A549 (cell line): ENCODE measurements at regions not wholly inside any gene's neighbourhood (a gene's known extent, or its start where the extent isn't known, plus 50 kb on each side); places are given as distances from the start of the nearest gene placed in this dataset.

ENCODE experiments used
- ATAC-seq, 2 experiments: fragments of 200-7000 bp in 1 of 2; fragments of >200 bp in 1 of 2; cut with Nextera tagmentation in 1 of 2; cut with Tn5 transposase in 1 of 2; 3 replicates each; pipeline versions ENCODE4 v1.8.0 to v1.9.1; 2018 to 2020; ENCODE audit warnings: mild to moderate bottlenecking in 1 of 2, moderate library complexity in 1 of 2
- CTCF ChIA-PET: fragments of 300-600 bp; sonication (Branson Sonifier 250); formaldehyde crosslinking; extraction: SDS; loops from one replicate; lab custom pipeline; 2021; ENCODE audit warnings: antibody characterized with exemption, inconsistent platforms; lab: Yijun Ruan, JAX
- POLR2A ChIA-PET: fragments of 350-600 bp; formaldehyde crosslinking; extraction: SDS; loops from one replicate; lab custom pipeline; 2021; ENCODE audit warnings: antibody characterized with exemption, inconsistent platforms; lab: Yijun Ruan, JAX
- DNase-seq, 2 experiments: peaks; one replicate each; pipeline versions ENCODE4 v3.0.0 to v3.0.0-alpha.2; 2011 to 2016; ENCODE audit warnings: low read depth in 1 of 2, low spot score in 1 of 2
- FAIRE-seq: peaks from 2 replicates; lab custom pipeline; 2011; peaks lifted over from hg19 to GRCh38; lab: Jason Lieb, UNC
- H3K27ac ChIP-seq, 2 experiments: fragments of >200 bp; sonication (Bioruptor Twin); formaldehyde crosslinking; 3 replicates each; pipeline ENCODE4 v1.5.1; 2016 to 2017
- H3K4me1 ChIP-seq: fragments of >200 bp; sonication (Bioruptor Twin); formaldehyde crosslinking; 3 replicates; pipeline ENCODE4 v1.6.1; 2016
- H3K4me2 ChIP-seq: fragments of >200 bp; sonication (Bioruptor Twin); formaldehyde crosslinking; 3 replicates; pipeline ENCODE4 v1.6.1; 2016
- H3K4me3 ChIP-seq: fragments of >200 bp; sonication (Bioruptor Twin); formaldehyde crosslinking; 3 replicates; pipeline ENCODE4 v1.5.1; 2016
- H3K9me3 ChIP-seq: fragments of >200 bp; sonication (Bioruptor Twin); formaldehyde crosslinking; 3 replicates; pipeline ENCODE4 v1.6.1; 2016
- BHLHE40 ChIP-seq: IDR thresholded peaks from 2 replicates; pipeline ENCODE4 v1.6.1; 2012; ENCODE audit warnings: low read depth, low read length, inconsistent platforms
- CEBPB ChIP-seq, 2 experiments: fragments of >200 bp in 1 of 2; sonication (Bioruptor Twin) in 1 of 2; formaldehyde crosslinking in 1 of 2; IDR thresholded peaks; 2 replicates each; pipeline ENCODE4 v1.6.1; 2012 to 2016
- EHMT2 ChIP-seq: fragments of 200-600 bp; sonication (generic); IDR thresholded peaks from 2 replicates; pipeline ENCODE4 v1.6.1; 2016; ENCODE audit warnings: antibody characterized with exemption, low read depth, mild to moderate bottlenecking, moderate library complexity
- EP300 ChIP-seq, 2 experiments: fragments of >200 bp; sonication (Bioruptor Twin); formaldehyde crosslinking; IDR thresholded peaks; 2 replicates in 1 of 2; 3 replicates in 1 of 2; pipeline ENCODE4 v1.6.1; 2016 to 2017
- FOXS1 ChIP-seq: fragments of 250-450 bp; sonication (Bioruptor Pico); IDR thresholded peaks from 2 replicates; pipeline ENCODE4 v1.5.0; 2020; ENCODE audit warnings: mild to moderate bottlenecking, moderate library complexity
- GATA3 ChIP-seq: IDR thresholded peaks from 2 replicates; pipeline ENCODE4 v1.6.1; 2012; ENCODE audit warnings: borderline replicate concordance
- HDAC2 ChIP-seq: fragments of 200-600 bp; sonication (generic); IDR thresholded peaks from 2 replicates; pipeline ENCODE4 v1.6.1; 2016
- HOXA7 ChIP-seq: fragments of 250-450 bp; sonication (Bioruptor Pico); IDR thresholded peaks from 2 replicates; pipeline ENCODE4 v1.5.0; 2020; ENCODE audit warnings: mild to moderate bottlenecking, moderate library complexity
- HOXB13 ChIP-seq: fragments of 250-450 bp; sonication (Bioruptor Pico); IDR thresholded peaks from 2 replicates; pipeline ENCODE4 v1.5.0; 2020; ENCODE audit warnings: low read depth, mild to moderate bottlenecking, moderate library complexity
- HOXB5 ChIP-seq: fragments of 250-450 bp; sonication (Bioruptor Pico); IDR thresholded peaks from 2 replicates; pipeline ENCODE4 v1.5.0; 2020; ENCODE audit warnings: mild to moderate bottlenecking, moderate library complexity
- JUN ChIP-seq, 2 experiments: fragments of >200 bp; sonication (Bioruptor Twin); formaldehyde crosslinking; IDR thresholded peaks; 2 replicates in 1 of 2; 3 replicates in 1 of 2; pipeline ENCODE4 v1.6.1; 2016 to 2017
- KDM1A ChIP-seq: fragments of 200-600 bp; sonication (generic); IDR thresholded peaks from 2 replicates; pipeline ENCODE4 v1.6.1; 2016; ENCODE audit warnings: low read depth, mild to moderate bottlenecking
- NR3C1 ChIP-seq: fragments of >200 bp; sonication (Bioruptor Twin); formaldehyde crosslinking; IDR thresholded peaks from 3 replicates; pipeline ENCODE4 v1.6.1; 2017
- PHF8 ChIP-seq: fragments of 200-600 bp; sonication (generic); IDR thresholded peaks from 2 replicates; pipeline ENCODE4 v1.6.1; 2016; ENCODE audit warnings: low read depth, mild to moderate bottlenecking, antibody characterized with exemption, moderate library complexity, borderline replicate concordance
- POLR2A ChIP-seq: IDR thresholded peaks from 2 replicates; pipeline ENCODE4 v1.6.1; 2012; ENCODE audit warnings: mild to moderate bottlenecking, low read length
- SMC3 ChIP-seq: fragments of >200 bp; sonication (Bioruptor Twin); formaldehyde crosslinking; IDR thresholded peaks from 3 replicates; pipeline ENCODE4 v1.6.1; 2018; ENCODE audit warnings: inconsistent platforms
- SREBF2 ChIP-seq: fragments of 450-650 bp; IDR thresholded peaks from 2 replicates; pipeline ENCODE4 v1.6.1; 2014; ENCODE audit warnings: mild to moderate bottlenecking, moderate library complexity
- TFCP2L1 ChIP-seq: fragments of 250-450 bp; sonication (Bioruptor Pico); IDR thresholded peaks from 2 replicates; pipeline ENCODE4 v1.5.0; 2021; ENCODE audit warnings: mild to moderate bottlenecking
- TP53 ChIP-seq: fragments of 250-450 bp; sonication (Bioruptor Pico); IDR thresholded peaks from 2 replicates; pipeline ENCODE4 v1.5.0; 2021; ENCODE audit warnings: mild to moderate bottlenecking, moderate library complexity
- ZNF302 ChIP-seq: fragments of 250-450 bp; sonication (Bioruptor Pico); IDR thresholded peaks from 2 replicates; pipeline ENCODE4 v1.9.0; 2021; ENCODE audit warnings: inconsistent platforms, mild to moderate bottlenecking, moderate library complexity
- ZSCAN20 ChIP-seq: fragments of 250-450 bp; sonication (Bioruptor Pico); IDR thresholded peaks from 2 replicates; pipeline ENCODE4 v1.8.0; 2022; ENCODE audit warnings: mild to moderate bottlenecking, moderate library complexity
- WGBS: methylation state at CpG from one replicate; pipeline ENCODE4 v1.1.6; 2017; ENCODE audit errors: missing lambda C conversion rate; 5-methylcytosine and 5-hydroxymethylcytosine counted together
- TF ChIP-seq, protein P1 (sequence below): fragments of 450-650 bp; IDR thresholded peaks from 2 replicates; pipeline ENCODE4 v1.6.1; 2014; ENCODE audit warnings: antibody characterized with exemption
- TF ChIP-seq, protein P2 (sequence below): IDR thresholded peaks from 2 replicates; pipeline ENCODE4 v1.6.1; 2012
- TF ChIP-seq, protein P3 (sequence below): IDR thresholded peaks from 2 replicates; pipeline ENCODE4 v1.6.1; 2012; ENCODE audit warnings: low read depth, borderline replicate concordance
- TF ChIP-seq, protein P4 (sequence below): IDR thresholded peaks from 2 replicates; pipeline ENCODE4 v1.6.1; 2012
- TF ChIP-seq, protein P5 (sequence below): fragments of 250-450 bp; sonication (Bioruptor Pico); IDR thresholded peaks from 2 replicates; pipeline ENCODE4 v1.5.0; 2021; ENCODE audit warnings: mild to moderate bottlenecking, moderate library complexity, borderline replicate concordance
- TF ChIP-seq, protein P6 (sequence below): fragments of >200 bp; sonication (Bioruptor Twin); formaldehyde crosslinking; IDR thresholded peaks from 3 replicates; pipeline ENCODE4 v1.6.1; 2016
- TF ChIP-seq, protein P7 (sequence below): fragments of >200 bp; sonication (Bioruptor Twin); formaldehyde crosslinking; IDR thresholded peaks from 2 replicates; pipeline ENCODE4 v1.6.1; 2016

DNA sequence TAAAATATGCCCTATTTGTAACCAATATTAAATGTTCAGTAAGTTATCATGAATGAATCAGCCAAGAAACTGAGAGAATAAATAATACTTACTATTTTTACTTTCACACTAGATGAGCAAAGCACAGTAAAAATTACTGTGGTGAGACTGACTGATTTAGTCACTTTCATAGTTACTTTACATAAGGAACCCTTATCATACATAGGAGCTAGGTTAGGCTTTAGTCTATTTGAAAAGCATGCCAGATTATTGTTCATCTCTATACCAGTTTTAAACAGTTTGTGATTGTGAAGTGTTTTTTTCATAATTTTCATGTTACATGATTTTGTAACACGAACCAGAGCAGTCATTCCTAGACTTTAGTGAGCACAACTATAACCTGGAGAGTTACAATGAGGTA lies 80.7 kb upstream of the MAGI2 start:
- no peak for TF ChIP-seq NR3C1
- no peak for TF ChIP-seq TP53 (CRISPR knock-in tag)
- no peak for TF ChIP-seq HOXB13 (CRISPR knock-in tag)
- TF ChIP-seq, protein P1, sequence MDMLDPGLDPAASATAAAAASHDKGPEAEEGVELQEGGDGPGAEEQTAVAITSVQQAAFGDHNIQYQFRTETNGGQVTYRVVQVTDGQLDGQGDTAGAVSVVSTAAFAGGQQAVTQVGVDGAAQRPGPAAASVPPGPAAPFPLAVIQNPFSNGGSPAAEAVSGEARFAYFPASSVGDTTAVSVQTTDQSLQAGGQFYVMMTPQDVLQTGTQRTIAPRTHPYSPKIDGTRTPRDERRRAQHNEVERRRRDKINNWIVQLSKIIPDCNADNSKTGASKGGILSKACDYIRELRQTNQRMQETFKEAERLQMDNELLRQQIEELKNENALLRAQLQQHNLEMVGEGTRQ = no peak
- TF ChIP-seq JUN (IDR thresholded peaks at IDR 0.05) = no peak
- TF ChIP-seq, protein P2, sequence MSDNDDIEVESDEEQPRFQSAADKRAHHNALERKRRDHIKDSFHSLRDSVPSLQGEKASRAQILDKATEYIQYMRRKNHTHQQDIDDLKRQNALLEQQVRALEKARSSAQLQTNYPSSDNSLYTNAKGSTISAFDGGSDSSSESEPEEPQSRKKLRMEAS = no peak
- TF ChIP-seq, protein P3, sequence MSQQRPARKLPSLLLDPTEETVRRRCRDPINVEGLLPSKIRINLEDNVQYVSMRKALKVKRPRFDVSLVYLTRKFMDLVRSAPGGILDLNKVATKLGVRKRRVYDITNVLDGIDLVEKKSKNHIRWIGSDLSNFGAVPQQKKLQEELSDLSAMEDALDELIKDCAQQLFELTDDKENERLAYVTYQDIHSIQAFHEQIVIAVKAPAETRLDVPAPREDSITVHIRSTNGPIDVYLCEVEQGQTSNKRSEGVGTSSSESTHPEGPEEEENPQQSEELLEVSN = no peak
- no peak for TF ChIP-seq SMC3
- TF ChIP-seq, protein P4, sequence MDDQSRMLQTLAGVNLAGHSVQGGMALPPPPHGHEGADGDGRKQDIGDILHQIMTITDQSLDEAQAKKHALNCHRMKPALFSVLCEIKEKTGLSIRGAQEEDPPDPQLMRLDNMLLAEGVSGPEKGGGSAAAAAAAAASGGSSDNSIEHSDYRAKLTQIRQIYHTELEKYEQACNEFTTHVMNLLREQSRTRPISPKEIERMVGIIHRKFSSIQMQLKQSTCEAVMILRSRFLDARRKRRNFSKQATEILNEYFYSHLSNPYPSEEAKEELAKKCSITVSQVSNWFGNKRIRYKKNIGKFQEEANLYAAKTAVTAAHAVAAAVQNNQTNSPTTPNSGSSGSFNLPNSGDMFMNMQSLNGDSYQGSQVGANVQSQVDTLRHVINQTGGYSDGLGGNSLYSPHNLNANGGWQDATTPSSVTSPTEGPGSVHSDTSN = no peak
- no peak for TF ChIP-seq HDAC2
- TF ChIP-seq PHF8 = no peak
- no peak for TF ChIP-seq HOXA7 (CRISPR knock-in tag)
- TF ChIP-seq, protein P5, sequence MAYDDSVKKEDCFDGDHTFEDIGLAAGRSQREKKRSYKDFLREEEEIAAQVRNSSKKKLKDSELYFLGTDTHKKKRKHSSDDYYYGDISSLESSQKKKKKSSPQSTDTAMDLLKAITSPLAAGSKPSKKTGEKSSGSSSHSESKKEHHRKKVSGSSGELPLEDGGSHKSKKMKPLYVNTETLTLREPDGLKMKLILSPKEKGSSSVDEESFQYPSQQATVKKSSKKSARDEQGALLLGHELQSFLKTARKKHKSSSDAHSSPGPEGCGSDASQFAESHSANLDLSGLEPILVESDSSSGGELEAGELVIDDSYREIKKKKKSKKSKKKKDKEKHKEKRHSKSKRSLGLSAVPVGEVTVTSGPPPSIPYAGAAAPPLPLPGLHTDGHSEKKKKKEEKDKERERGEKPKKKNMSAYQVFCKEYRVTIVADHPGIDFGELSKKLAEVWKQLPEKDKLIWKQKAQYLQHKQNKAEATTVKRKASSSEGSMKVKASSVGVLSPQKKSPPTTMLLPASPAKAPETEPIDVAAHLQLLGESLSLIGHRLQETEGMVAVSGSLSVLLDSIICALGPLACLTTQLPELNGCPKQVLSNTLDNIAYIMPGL = no peak
- TF ChIP-seq POLR2A = no peak
- no peak for TF ChIP-seq ZSCAN20 (CRISPR knock-in tag)
- TF ChIP-seq EHMT2 = no peak
- no peak for TF ChIP-seq SREBF2
- TF ChIP-seq, protein P6, sequence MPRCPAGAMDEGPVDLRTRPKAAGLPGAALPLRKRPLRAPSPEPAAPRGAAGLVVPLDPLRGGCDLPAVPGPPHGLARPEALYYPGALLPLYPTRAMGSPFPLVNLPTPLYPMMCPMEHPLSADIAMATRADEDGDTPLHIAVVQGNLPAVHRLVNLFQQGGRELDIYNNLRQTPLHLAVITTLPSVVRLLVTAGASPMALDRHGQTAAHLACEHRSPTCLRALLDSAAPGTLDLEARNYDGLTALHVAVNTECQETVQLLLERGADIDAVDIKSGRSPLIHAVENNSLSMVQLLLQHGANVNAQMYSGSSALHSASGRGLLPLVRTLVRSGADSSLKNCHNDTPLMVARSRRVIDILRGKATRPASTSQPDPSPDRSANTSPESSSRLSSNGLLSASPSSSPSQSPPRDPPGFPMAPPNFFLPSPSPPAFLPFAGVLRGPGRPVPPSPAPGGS = no peak
- no peak for TF ChIP-seq ZNF302
- no peak for ATAC-seq
- WGBS = 2% methylated on average over 1 of the region's 1 CpG

DNA sequence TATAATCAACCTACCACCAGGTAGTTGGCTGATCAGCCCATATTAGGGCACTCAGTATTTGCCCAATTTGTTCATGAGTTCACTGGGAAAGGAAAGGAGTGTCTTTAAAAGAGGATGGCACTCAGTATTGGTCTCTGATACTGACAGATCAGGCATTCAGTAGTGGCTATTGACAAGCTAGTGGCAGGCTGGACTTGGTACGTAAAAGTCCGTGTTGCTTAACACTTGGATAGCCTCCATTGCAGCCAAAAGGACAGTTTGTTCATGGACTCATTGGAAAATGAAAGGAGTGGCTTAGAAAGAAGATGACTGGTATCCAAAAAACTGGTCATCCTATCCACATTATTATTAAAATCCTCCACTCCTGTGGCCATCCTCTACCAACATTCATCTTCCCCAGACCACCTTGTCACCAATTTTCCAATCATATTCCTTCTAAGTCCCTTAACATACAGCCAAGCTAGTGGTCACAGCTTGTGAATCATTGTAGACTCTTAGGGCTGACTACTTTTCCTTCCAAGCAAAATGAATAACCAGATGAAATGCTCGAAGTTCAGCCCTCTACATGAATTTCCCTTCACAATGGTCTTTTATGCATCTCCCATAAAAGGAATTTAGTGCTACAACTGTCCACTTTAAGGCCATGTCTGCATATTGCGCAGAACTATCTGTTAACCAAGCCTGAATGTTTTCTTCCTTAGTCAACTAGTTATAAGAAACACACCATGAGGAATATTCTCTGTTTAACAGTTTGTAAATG lies 78.6 kb upstream of the MAGI2 start:
- ATAC-seq = no peak
- no peak for DNase-seq
- 80% methylated on average over 4 of the region's 4 CpGs for WGBS

More for the DNA sequence above, 80.7 kb upstream of the MAGI2 start:
- Histone ChIP-seq H3K4me1 (no peaks in the 10 kb centered on the region), H3K9me3 (no peaks in the 10 kb centered on the region), H3K27ac (no peak overlapping the region), H3K4me3 (no peak overlapping the region), H3K4me2 (no peak overlapping the region)
- ChIA-PET CTCF (interaction anchor here (0.6 kb wide), 1 partner anchor 236 kb away, joined by 3 read pairs; no protein-coding TSS in a partner anchor), POLR2A (no interaction called here)
- no peak for DNase-seq
- no peak for FAIRE-seq

More for the DNA sequence above, 78.6 kb upstream of the MAGI2 start:
- no peak for FAIRE-seq
- TF ChIP-seq EP300 (IDR thresholded peaks at IDR 0.05) (no peak), GATA3 (no peak), EHMT2 (no peak), TFCP2L1 (CRISPR knock-in tag) (no peak), SREBF2 (no peak), KDM1A (no peak), POLR2A (no peak), BHLHE40 (no peak), CEBPB (IDR thresholded peaks at IDR 0.05) (no peak), HOXB5 (CRISPR knock-in tag) (no peak), FOXS1 (CRISPR knock-in tag) (no peak)
- TF ChIP-seq, protein P7, sequence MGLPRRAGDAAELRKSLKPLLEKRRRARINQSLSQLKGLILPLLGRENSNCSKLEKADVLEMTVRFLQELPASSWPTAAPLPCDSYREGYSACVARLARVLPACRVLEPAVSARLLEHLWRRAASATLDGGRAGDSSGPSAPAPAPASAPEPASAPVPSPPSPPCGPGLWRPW = no peak
- TF ChIP-seq, protein P2 = no peak
- Histone ChIP-seq H3K9me3 (no peaks in the 10 kb centered on the region), H3K27ac (no peak overlapping the region), H3K4me3 (no peak overlapping the region), H3K4me1 (no peaks in the 10 kb centered on the region), H3K4me2 (no peak overlapping the region)
- ChIA-PET POLR2A (no interaction called here), CTCF (no interaction called here)
